ENCODE measurements at regions not wholly inside any gene's neighbourhood (a gene's known extent, or its start where the extent isn't known, plus 50 kb on each side); places are given as distances from the start of the nearest gene placed in this dataset.

DNA sequence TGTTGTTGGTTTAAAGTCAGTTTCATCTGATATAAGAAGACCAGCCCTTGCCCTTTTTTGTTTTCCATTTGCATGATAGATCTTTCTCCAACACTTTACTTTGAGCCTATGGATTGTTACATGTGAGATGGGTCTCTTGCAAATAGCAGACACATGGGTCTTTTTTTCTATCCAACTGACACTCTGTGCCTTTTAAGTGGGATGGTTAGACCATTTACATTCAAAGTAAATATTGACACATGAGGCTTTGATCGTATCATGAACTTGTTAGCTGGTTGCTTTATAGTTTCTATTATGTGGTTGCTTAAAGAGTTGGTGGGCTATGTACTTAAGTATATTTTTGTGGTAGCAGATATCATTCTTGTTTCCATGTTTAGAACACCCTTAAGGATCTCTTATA lies 213.4 kb upstream of the G2E3 start:
- TF ChIP-seq CTCF (IDR thresholded peaks at IDR 0.05) (no peak), POLR2A (IDR thresholded peaks at IDR 0.05) (no peak), POLR2AphosphoS5 (IDR thresholded peaks at IDR 0.05) (no peak)

Data from stomach (tissue), 4 donors.